SKM-1 treated with dmso at 0.1 percent for 144 hours (cell line): ENCODE measurements at regions not wholly inside any gene's neighbourhood (a gene's known extent, or its start where the extent isn't known, plus 50 kb on each side); places are given as distances from the start of the nearest gene placed in this dataset.
"Not testable (repeated sequence)": the region's sequence is repeated elsewhere in the genome, so short reads cannot be mapped to it uniquely, and the experiment has no call there.

Source experiments
- DNase-seq: peaks from one replicate; lab custom pipeline; 2025; ENCODE audit not compliant: unreplicated experiment; lab: John Stamatoyannopoulos, UW

- DNase-seq = no peak
Measured at GRCh38 chrX:127782904-127783303, 269.3 kb downstream of the ACTRT1 start.

- DNase-seq = no peak
Measured at GRCh38 chrX:127764674-127765073, 287.5 kb downstream of the ACTRT1 start.

- no peak for DNase-seq
Measured at GRCh38 chrX:127762663-127763062, 289.5 kb downstream of the ACTRT1 start.

- DNase-seq = no peak
Measured at GRCh38 chrX:127732709-127733108, 319.5 kb downstream of the ACTRT1 start.

- DNase-seq = no peak
Measured at GRCh38 chrX:127726227-127726626, 326.0 kb downstream of the ACTRT1 start.

- no peak for DNase-seq
Measured at GRCh38 chrX:127708155-127708554, 344.0 kb downstream of the ACTRT1 start.

GRCh38 chrX:127702527-127702926, 349.7 kb downstream of the ACTRT1 start:
- no peak for DNase-seq

- DNase-seq = not testable (repeated sequence)
Measured at GRCh38 chrX:127662942-127663341, 389.3 kb downstream of the ACTRT1 start.

GRCh38 chrX:127649011-127649410, 403.2 kb downstream of the ACTRT1 start:
- no peak for DNase-seq

- DNase-seq = no peak
Measured at GRCh38 chrX:127621780-127622179, 430.4 kb downstream of the ACTRT1 start.

- DNase-seq = no peak
Measured at GRCh38 chrX:127606590-127606989, 445.6 kb downstream of the ACTRT1 start.

- no peak for DNase-seq
Measured at GRCh38 chrX:127596882-127597281, 455.3 kb downstream of the ACTRT1 start.

- no peak for DNase-seq
Measured at GRCh38 chrX:127578395-127578794, 473.8 kb downstream of the ACTRT1 start.

GRCh38 chrX:127577884-127578283, 474.3 kb downstream of the ACTRT1 start:
- no peak for DNase-seq

- DNase-seq = no peak
Measured at GRCh38 chrX:127574829-127575228, 477.4 kb downstream of the ACTRT1 start.

GRCh38 chrX:127572471-127572870, 479.7 kb downstream of the ACTRT1 start:
- no peak for DNase-seq

- DNase-seq = peak; percentile 5
Measured at GRCh38 chrX:127571834-127572233, 480.4 kb downstream of the ACTRT1 start.

- no peak for DNase-seq
Measured at GRCh38 chrX:127570276-127570675, 481.9 kb downstream of the ACTRT1 start.

- DNase-seq = no peak
Measured at GRCh38 chrX:127568691-127569090, 483.5 kb downstream of the ACTRT1 start.

- DNase-seq = no peak
Measured at GRCh38 chrX:127558811-127559210, 493.4 kb downstream of the ACTRT1 start.

- no peak for DNase-seq
Measured at GRCh38 chrX:127552571-127552970, 499.6 kb downstream of the ACTRT1 start.

GRCh38 chrX:127519323-127519722, 532.9 kb downstream of the ACTRT1 start:
- no peak for DNase-seq

- no peak for DNase-seq
Measured at GRCh38 chrX:127490000-127490399, 562.2 kb downstream of the ACTRT1 start.

GRCh38 chrX:127466211-127466610, 586.0 kb downstream of the ACTRT1 start:
- no peak for DNase-seq
